H1 (cell line): ENCODE measurements at regions not wholly inside any gene's neighbourhood (a gene's known extent, or its start where the extent isn't known, plus 50 kb on each side); places are given as distances from the start of the nearest gene placed in this dataset.

Experiments
- CBX8 ChIP-seq: fragments of 300-800, 300-1000 bp; sonication (generic); IDR thresholded peaks from 2 replicates; pipeline ENCODE4 v1.7.1; 2016; ENCODE audit warnings: low read depth, low read length, borderline replicate concordance
- JUND ChIP-seq: IDR thresholded peaks from 2 replicates; pipeline ENCODE4 v1.6.1; 2011; ENCODE audit warnings: mild to moderate bottlenecking, improper control_type of control experiment, low read length
- NRF1 ChIP-seq: IDR thresholded peaks from 2 replicates; pipeline ENCODE4 v1.6.1; 2011; ENCODE audit warnings: mild to moderate bottlenecking, low read depth, low read length, improper control_type of control experiment
- POLR2A ChIP-seq, 2 experiments: IDR thresholded peaks; 1 replicate in 1 of 2; 2 replicates in 1 of 2; pipeline ENCODE4 v1.6.1; 2011; ENCODE audit warnings: low read depth in 2 of 2, low read length in 2 of 2, mild to moderate bottlenecking in 2 of 2; ENCODE audit errors: control extremely low read depth in 1 of 2
- TF ChIP-seq, protein P1 (sequence below): IDR thresholded peaks from 2 replicates; pipeline ENCODE4 v1.6.1; 2012; ENCODE audit warnings: low read length, inconsistent platforms

DNA sequence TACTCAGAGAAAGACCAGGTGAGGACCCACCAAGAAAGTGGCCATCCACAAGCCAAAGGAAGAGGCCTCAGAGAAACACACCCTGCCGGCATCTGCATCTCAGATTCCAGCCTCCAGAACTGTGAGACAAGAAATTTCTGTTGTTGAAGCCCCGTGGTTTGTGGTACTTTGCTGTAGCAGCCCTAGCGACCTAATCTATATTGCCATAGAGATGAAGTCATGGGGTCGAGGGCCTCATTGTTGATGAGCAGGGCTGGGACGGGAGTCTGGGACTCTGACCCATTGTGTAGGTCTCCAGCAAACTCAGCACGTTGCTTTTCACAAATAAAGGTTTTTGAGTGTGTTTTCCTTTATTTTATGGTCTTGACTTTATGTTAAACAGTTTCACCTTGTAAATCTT is 174.9 kb downstream of the TNFSF13B start (continued):
- TF ChIP-seq CBX8 (no peak), POLR2A (IDR thresholded peaks at IDR 0.05; ENCODE audit: control extremely low read depth in 1 of 2, low read depth in 2 of 2, low read length in 2 of 2) (no peak), NRF1 (no peak), JUND (no peak)
- TF ChIP-seq, protein P1, sequence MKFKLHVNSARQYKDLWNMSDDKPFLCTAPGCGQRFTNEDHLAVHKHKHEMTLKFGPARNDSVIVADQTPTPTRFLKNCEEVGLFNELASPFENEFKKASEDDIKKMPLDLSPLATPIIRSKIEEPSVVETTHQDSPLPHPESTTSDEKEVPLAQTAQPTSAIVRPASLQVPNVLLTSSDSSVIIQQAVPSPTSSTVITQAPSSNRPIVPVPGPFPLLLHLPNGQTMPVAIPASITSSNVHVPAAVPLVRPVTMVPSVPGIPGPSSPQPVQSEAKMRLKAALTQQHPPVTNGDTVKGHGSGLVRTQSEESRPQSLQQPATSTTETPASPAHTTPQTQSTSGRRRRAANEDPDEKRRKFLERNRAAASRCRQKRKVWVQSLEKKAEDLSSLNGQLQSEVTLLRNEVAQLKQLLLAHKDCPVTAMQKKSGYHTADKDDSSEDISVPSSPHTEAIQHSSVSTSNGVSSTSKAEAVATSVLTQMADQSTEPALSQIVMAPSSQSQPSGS = no peak
